ENCODE measurements at regions not wholly inside any gene's neighbourhood (a gene's known extent, or its start where the extent isn't known, plus 50 kb on each side); places are given as distances from the start of the nearest gene placed in this dataset.

DNA sequence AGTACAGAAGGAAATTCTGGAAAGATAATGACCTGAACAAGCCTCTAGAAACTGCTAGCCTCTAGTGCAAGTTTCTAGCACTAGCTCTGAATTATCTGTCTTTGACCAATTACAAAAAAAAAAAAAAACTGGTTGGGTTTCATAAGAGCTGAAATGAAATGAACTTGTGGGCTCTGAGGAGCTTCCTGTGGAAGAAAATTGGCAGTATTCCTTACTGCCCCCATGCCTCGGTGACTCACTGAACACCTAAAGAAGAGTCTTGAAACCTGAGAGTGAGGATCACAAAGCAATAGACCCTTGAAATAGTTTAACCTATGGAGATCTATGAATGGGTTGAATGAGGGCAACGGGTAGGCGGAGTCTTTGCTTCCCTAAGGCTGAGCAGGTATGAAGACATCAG is 263.6 kb upstream of the RASA1 start:
- no peak for TF ChIP-seq POLR2A (IDR thresholded peaks at IDR 0.05)
- TF ChIP-seq, protein P1, sequence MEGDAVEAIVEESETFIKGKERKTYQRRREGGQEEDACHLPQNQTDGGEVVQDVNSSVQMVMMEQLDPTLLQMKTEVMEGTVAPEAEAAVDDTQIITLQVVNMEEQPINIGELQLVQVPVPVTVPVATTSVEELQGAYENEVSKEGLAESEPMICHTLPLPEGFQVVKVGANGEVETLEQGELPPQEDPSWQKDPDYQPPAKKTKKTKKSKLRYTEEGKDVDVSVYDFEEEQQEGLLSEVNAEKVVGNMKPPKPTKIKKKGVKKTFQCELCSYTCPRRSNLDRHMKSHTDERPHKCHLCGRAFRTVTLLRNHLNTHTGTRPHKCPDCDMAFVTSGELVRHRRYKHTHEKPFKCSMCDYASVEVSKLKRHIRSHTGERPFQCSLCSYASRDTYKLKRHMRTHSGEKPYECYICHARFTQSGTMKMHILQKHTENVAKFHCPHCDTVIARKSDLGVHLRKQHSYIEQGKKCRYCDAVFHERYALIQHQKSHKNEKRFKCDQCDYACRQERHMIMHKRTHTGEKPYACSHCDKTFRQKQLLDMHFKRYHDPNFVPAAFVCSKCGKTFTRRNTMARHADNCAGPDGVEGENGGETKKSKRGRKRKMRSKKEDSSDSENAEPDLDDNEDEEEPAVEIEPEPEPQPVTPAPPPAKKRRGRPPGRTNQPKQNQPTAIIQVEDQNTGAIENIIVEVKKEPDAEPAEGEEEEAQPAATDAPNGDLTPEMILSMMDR (IDR thresholded peaks at IDR 0.05) = no peak

Data from thyroid gland (tissue), 4 donors.